H9 (cell line): ENCODE measurements at regions not wholly inside any gene's neighbourhood (a gene's known extent, or its start where the extent isn't known, plus 50 kb on each side); places are given as distances from the start of the nearest gene placed in this dataset.

Experiments used
- DNase-seq: peaks from one replicate; pipeline ENCODE4 v3.0.0-alpha.2; 2017
- H2AFZ ChIP-seq: one replicate; pipeline ENCODE4 v1.6.1; 2013; ENCODE audit warnings: mild to moderate bottlenecking, low read length, control low read depth, moderate library complexity
- H2AK5ac ChIP-seq: 2 replicates; pipeline ENCODE4 v1.6.1; 2013; ENCODE audit warnings: low read length, control low read depth, mixed read lengths; ENCODE audit not compliant: insufficient read length
- H2BK120ac ChIP-seq: one replicate; pipeline ENCODE4 v1.6.1; 2013; ENCODE audit warnings: low read depth, mild to moderate bottlenecking, low read length, control low read depth, inconsistent platforms; ENCODE audit not compliant: poor library complexity, severe bottlenecking
- H2BK12ac ChIP-seq: 2 replicates; pipeline ENCODE4 v1.6.1; 2013; ENCODE audit warnings: low read length, control low read depth, mixed read lengths, low read depth; ENCODE audit not compliant: insufficient read length
- H2BK15ac ChIP-seq: 2 replicates; pipeline ENCODE4 v1.6.1; 2013; ENCODE audit warnings: low read depth, low read length, control low read depth
- H2BK20ac ChIP-seq: one replicate; pipeline ENCODE4 v1.6.1; 2013; ENCODE audit warnings: low read depth, mild to moderate bottlenecking, low read length, control low read depth, inconsistent platforms; ENCODE audit not compliant: poor library complexity, severe bottlenecking
- H2BK5ac ChIP-seq: 2 replicates; pipeline ENCODE4 v1.6.1; 2013; ENCODE audit warnings: low read length, control low read depth, mixed read lengths; ENCODE audit not compliant: insufficient read length
- H3K14ac ChIP-seq: 2 replicates; pipeline ENCODE4 v1.6.1; 2013; ENCODE audit warnings: low read length, control low read depth; ENCODE audit not compliant: insufficient read depth
- H3K18ac ChIP-seq: 2 replicates; pipeline ENCODE4 v1.6.1; 2013; ENCODE audit warnings: low read depth, mild to moderate bottlenecking, mixed read lengths, low read length, control low read depth; ENCODE audit not compliant: insufficient read length
- H3K23ac ChIP-seq: 2 replicates; pipeline ENCODE4 v1.6.1; 2013; ENCODE audit warnings: low read length, control low read depth, mixed read lengths, low read depth; ENCODE audit not compliant: insufficient read length
- H3K23me2 ChIP-seq: 2 replicates; pipeline ENCODE4 v1.6.1; 2013; ENCODE audit warnings: low read depth, mild to moderate bottlenecking, mixed read lengths, low read length, control low read depth; ENCODE audit not compliant: insufficient read length, poor library complexity, severe bottlenecking
- H3K27ac ChIP-seq: 2 replicates; pipeline ENCODE4 v1.5.1; 2013; ENCODE audit warnings: low read length, control low read depth, mixed read lengths, low read depth; ENCODE audit not compliant: insufficient read length
- H3K27me3 ChIP-seq: 2 replicates; pipeline ENCODE4 v1.6.1; 2013; ENCODE audit warnings: low read length, control low read depth, inconsistent platforms; ENCODE audit not compliant: insufficient read depth
- H3K4ac ChIP-seq: 2 replicates; pipeline ENCODE4 v1.6.1; 2013; ENCODE audit warnings: low read depth, mild to moderate bottlenecking, control low read depth, inconsistent platforms, low read length, moderate library complexity
- H3K4me1 ChIP-seq: 2 replicates; pipeline ENCODE4 v1.6.1; 2013; ENCODE audit warnings: low read length, control low read depth, inconsistent platforms; ENCODE audit not compliant: insufficient read depth
- H3K4me2 ChIP-seq: 2 replicates; pipeline ENCODE4 v1.6.1; 2013; ENCODE audit warnings: low read length, control low read depth, mixed read lengths; ENCODE audit not compliant: insufficient read length, insufficient read depth
- H3K56ac ChIP-seq: 2 replicates; pipeline ENCODE4 v1.6.1; 2013; ENCODE audit warnings: low read depth, mild to moderate bottlenecking, mixed read lengths, low read length, control low read depth; ENCODE audit not compliant: insufficient read length
- H3K79me1 ChIP-seq: 2 replicates; pipeline ENCODE4 v1.6.1; 2013; ENCODE audit warnings: low read depth, mild to moderate bottlenecking, moderate library complexity, low read length, control low read depth, inconsistent platforms; ENCODE audit not compliant: insufficient read depth, poor library complexity, severe bottlenecking
- H3K79me2 ChIP-seq: 2 replicates; pipeline ENCODE4 v1.6.1; 2013; ENCODE audit warnings: low read length, control low read depth, inconsistent platforms; ENCODE audit not compliant: insufficient read depth
- H3K9ac ChIP-seq: 2 replicates; pipeline ENCODE4 v1.6.1; 2013; ENCODE audit warnings: low read length, control low read depth, mixed read lengths; ENCODE audit not compliant: insufficient read length; ENCODE audit errors: extremely low read depth
- H3K9me3 ChIP-seq: one replicate; pipeline ENCODE4 v1.6.1; 2013; ENCODE audit warnings: low read depth, low read length, inconsistent platforms; ENCODE audit not compliant: control insufficient read depth
- H3T11ph ChIP-seq: one replicate; pipeline ENCODE4 v1.6.1; 2013; ENCODE audit warnings: mild to moderate bottlenecking, low read length, control low read depth, inconsistent platforms
- H4K20me1 ChIP-seq: one replicate; pipeline ENCODE4 v1.6.1; 2013; ENCODE audit not compliant: control insufficient read depth, insufficient read length, insufficient read depth
- H4K5ac ChIP-seq: 2 replicates; pipeline ENCODE4 v1.6.1; 2013; ENCODE audit warnings: low read depth, mild to moderate bottlenecking, mixed read lengths, low read length, control low read depth; ENCODE audit not compliant: insufficient read length
- H4K8ac ChIP-seq: replicated peaks from 2 replicates; pipeline ENCODE4 v1.6.1; 2013; ENCODE audit warnings: low read length, control low read depth, mixed read lengths, low read depth; ENCODE audit not compliant: insufficient read length
- H4K91ac ChIP-seq: 2 replicates; pipeline ENCODE4 v1.6.1; 2013; ENCODE audit warnings: low read depth, mild to moderate bottlenecking, moderate library complexity, mixed read lengths, low read length, control low read depth; ENCODE audit not compliant: insufficient read length
- H3K27ac Mint-ChIP-seq, 3 experiments: 2 replicates in 2 of 3; 3 replicates in 1 of 3; pipeline ENCODE4 v1.8.0; 2020 to 2021; ENCODE audit warnings: mixed read lengths in 3 of 3, mild to moderate bottlenecking in 1 of 3, moderate library complexity in 1 of 3
- H3K27me3 Mint-ChIP-seq: 2 replicates; pipeline ENCODE4 v1.8.0; 2021; ENCODE audit warnings: low read depth, mild to moderate bottlenecking, moderate library complexity, mixed read lengths
- H3K36me3 Mint-ChIP-seq, 3 experiments: 2 replicates in 2 of 3; 3 replicates in 1 of 3; pipeline ENCODE4 v1.8.0; 2020 to 2021; ENCODE audit warnings: low read depth in 3 of 3, mixed read lengths in 3 of 3; ENCODE audit not compliant: insufficient read depth in 1 of 3
- H3K4me1 Mint-ChIP-seq, 2 experiments: 2 replicates each; pipeline ENCODE4 v1.8.0; 2020; ENCODE audit warnings: mixed read lengths in 2 of 2
- H3K4me3 Mint-ChIP-seq, 2 experiments: 2 replicates in 1 of 2; 3 replicates in 1 of 2; pipeline ENCODE4 v1.8.0; 2020 to 2021; ENCODE audit warnings: mild to moderate bottlenecking in 2 of 2, mixed read lengths in 2 of 2, moderate library complexity in 1 of 2
- H3K9me3 Mint-ChIP-seq, 2 experiments: 2 replicates in 1 of 2; 3 replicates in 1 of 2; pipeline ENCODE4 v1.8.0; 2020; ENCODE audit warnings: mild to moderate bottlenecking in 2 of 2, mixed read lengths in 2 of 2, moderate library complexity in 1 of 2
- CTCF ChIP-seq: fragments of 200-600 bp; sonication (generic); conservative IDR thresholded peaks from 3 replicates; pipeline ENCODE4 v1.8.0; 2021; ENCODE audit warnings: antibody characterized with exemption, mild to moderate bottlenecking
- WGBS: extraction: QIAGEN DNeasy Blood & Tissue Kit; methylation state at CpG from one replicate; pipeline ENCODE4 v1.1.7; 2013; ENCODE audit warnings: missing lambda C conversion rate, low lambda C conversion rate, mixed read lengths; ENCODE audit not compliant: insufficient read length; ENCODE audit errors: extremely low coverage; 5-methylcytosine and 5-hydroxymethylcytosine counted together

GRCh38 chr10:10625491-10625890, 392.2 kb upstream of the CELF2 start:
- H3K4me2 ChIP-seq = no peak overlapping the region
- H3K27ac Mint-ChIP-seq = no peak overlapping the region
- H3K27ac ChIP-seq = no peak overlapping the region
- no peak overlapping the region for H2BK12ac ChIP-seq
- H3K18ac ChIP-seq = no peak overlapping the region
- H3K79me2 ChIP-seq = no peaks in the 10 kb centered on the region
- H3T11ph ChIP-seq = no peak overlapping the region
- no peak overlapping the region for H3K23ac ChIP-seq
- H2BK20ac ChIP-seq = no peak overlapping the region
- no peaks in the 10 kb centered on the region for H3K9me3 Mint-ChIP-seq
- no peaks in the 10 kb centered on the region for H4K20me1 ChIP-seq
- H3K27me3 Mint-ChIP-seq = no peaks in the 10 kb centered on the region
- H3K9ac ChIP-seq = no peak overlapping the region
- H2AK5ac ChIP-seq = no peak overlapping the region
- no peak overlapping the region for H2BK15ac ChIP-seq
- no peak overlapping the region for H4K8ac ChIP-seq
- no peaks in the 10 kb centered on the region for H3K9me3 ChIP-seq
- no peaks in the 10 kb centered on the region for H3K36me3 Mint-ChIP-seq
- H3K79me1 ChIP-seq = no peaks in the 10 kb centered on the region
- no peak overlapping the region for H2BK120ac ChIP-seq
- no peaks in the 10 kb centered on the region for H3K4me1 ChIP-seq
- no peak overlapping the region for H2BK5ac ChIP-seq
- WGBS = no CpG with 5 or more reads among the region's 6 CpGs
- no peak overlapping the region for H3K4ac ChIP-seq
- no peak overlapping the region for H3K56ac ChIP-seq
- no peak overlapping the region for H2AFZ ChIP-seq
- no peak overlapping the region for H3K14ac ChIP-seq
- H4K91ac ChIP-seq = no peak overlapping the region
- no peaks in the 10 kb centered on the region for H3K27me3 ChIP-seq
- no peak for DNase-seq
- no peak overlapping the region for H3K4me3 Mint-ChIP-seq
- TF ChIP-seq CTCF = no peak
- no peak overlapping the region for H4K5ac ChIP-seq
- no peaks in the 10 kb centered on the region for H3K23me2 ChIP-seq
- H3K4me1 Mint-ChIP-seq = 0 out of 4 replicates have a peak, but pooled peaks cover 0 to 2% of the 10 kb centered on the region in 2 experiments
